ENCODE measurements at regions not wholly inside any gene's neighbourhood (a gene's known extent, or its start where the extent isn't known, plus 50 kb on each side); places are given as distances from the start of the nearest gene placed in this dataset.
"Not testable (repeated sequence)": the region's sequence is repeated elsewhere in the genome, so short reads cannot be mapped to it uniquely, and the experiment has no call there.

- no peaks in the 10 kb centered on the region for H3K27me3 Mint-ChIP-seq (ENCODE audit: insufficient read depth)
- no peaks in the 10 kb centered on the region for H3K36me3 Mint-ChIP-seq (ENCODE audit: low read depth)
- no peak for DNase-seq (ENCODE audit: low spot score)
- no peaks in the 10 kb centered on the region for H3K4me1 Mint-ChIP-seq (ENCODE audit: low read depth)
- no peak overlapping the region for H3K4me3 Mint-ChIP-seq
- no peaks in the 10 kb centered on the region for H3K9me3 Mint-ChIP-seq
- intact Hi-C loops (cut with micrococcal nuclease) = no loop called here
- H3K27ac Mint-ChIP-seq = no peak overlapping the region
These were observed 1142.8 kb downstream of the PCDH9 start for GRCh38 chr13:66087269-66087710.

- no peak overlapping the region for H3K4me3 Mint-ChIP-seq
These were observed 1152.9 kb downstream of the PCDH9 start for GRCh38 chr13:66077132-66077689.

GRCh38 chr13:66076417-66076816 is 1153.7 kb downstream of the PCDH9 start:
- H3K27me3 Mint-ChIP-seq (ENCODE audit: insufficient read depth) = no peaks in the 10 kb centered on the region
- H3K4me1 Mint-ChIP-seq (ENCODE audit: low read depth) = no peaks in the 10 kb centered on the region
- no peak for DNase-seq (ENCODE audit: low spot score)
- peaks cover 3% of the 10 kb centered on the region for H3K9me3 Mint-ChIP-seq
- no peak overlapping the region for H3K4me3 Mint-ChIP-seq
- no peaks in the 10 kb centered on the region for H3K36me3 Mint-ChIP-seq (ENCODE audit: low read depth)
- intact Hi-C loops (cut with micrococcal nuclease) = no loop called here
- no peak overlapping the region for H3K27ac Mint-ChIP-seq

More at GRCh38 chr13:66077132-66077689, 1152.9 kb downstream of the PCDH9 start:
- H3K27me3 Mint-ChIP-seq (ENCODE audit: insufficient read depth) = no peaks in the 10 kb centered on the region
- intact Hi-C loops (cut with micrococcal nuclease) = no loop called here
- DNase-seq (ENCODE audit: low spot score) = no peak
- H3K36me3 Mint-ChIP-seq (ENCODE audit: low read depth) = no peaks in the 10 kb centered on the region
- no peak overlapping the region for H3K27ac Mint-ChIP-seq
- no peaks in the 10 kb centered on the region for H3K4me1 Mint-ChIP-seq (ENCODE audit: low read depth)
- peaks cover 3% of the 10 kb centered on the region for H3K9me3 Mint-ChIP-seq

- intact Hi-C loops (cut with micrococcal nuclease) = no loop called here
- DNase-seq (ENCODE audit: low spot score) = no peak
- no peaks in the 10 kb centered on the region for H3K4me1 Mint-ChIP-seq (ENCODE audit: low read depth)
- H3K9me3 Mint-ChIP-seq = no peaks in the 10 kb centered on the region
- H3K27me3 Mint-ChIP-seq (ENCODE audit: insufficient read depth) = no peaks in the 10 kb centered on the region
- H3K36me3 Mint-ChIP-seq (ENCODE audit: low read depth) = no peaks in the 10 kb centered on the region
- H3K27ac Mint-ChIP-seq = no peak overlapping the region
- H3K4me3 Mint-ChIP-seq = no peak overlapping the region
These were observed 1156.0 kb downstream of the PCDH9 start for GRCh38 chr13:66074018-66074615.

GRCh38 chr13:66072097-66072496 is 1158.0 kb downstream of the PCDH9 start:
- H3K27ac Mint-ChIP-seq; DNase-seq (ENCODE audit: low spot score); H3K27me3 Mint-ChIP-seq (ENCODE audit: insufficient read depth); H3K9me3 Mint-ChIP-seq; intact Hi-C loops (cut with micrococcal nuclease); H3K36me3 Mint-ChIP-seq (ENCODE audit: low read depth); H3K4me1 Mint-ChIP-seq (ENCODE audit: low read depth); H3K4me3 Mint-ChIP-seq: not testable (repeated sequence)

GRCh38 chr13:66071608-66072007 is 1158.5 kb downstream of the PCDH9 start:
- Mint-ChIP-seq H3K4me3 (no peak overlapping the region), H3K9me3 (no peaks in the 10 kb centered on the region), H3K36me3 (ENCODE audit: low read depth) (no peaks in the 10 kb centered on the region), H3K27me3 (ENCODE audit: insufficient read depth) (no peaks in the 10 kb centered on the region), H3K27ac (no peak overlapping the region), H3K4me1 (ENCODE audit: low read depth) (no peaks in the 10 kb centered on the region)
- intact Hi-C loops (cut with micrococcal nuclease) = no loop called here
- DNase-seq (ENCODE audit: low spot score) = no peak

GRCh38 chr13:66071029-66071428 is 1159.1 kb downstream of the PCDH9 start:
- Mint-ChIP-seq H3K27me3 (ENCODE audit: insufficient read depth) (no peaks in the 10 kb centered on the region), H3K4me3 (no peak overlapping the region), H3K9me3 (no peaks in the 10 kb centered on the region), H3K27ac (no peak overlapping the region), H3K4me1 (ENCODE audit: low read depth) (no peaks in the 10 kb centered on the region), H3K36me3 (ENCODE audit: low read depth) (no peaks in the 10 kb centered on the region)
- no peak for DNase-seq (ENCODE audit: low spot score)
- intact Hi-C loops (cut with micrococcal nuclease) = no loop called here

GRCh38 chr13:66069570-66069969 is 1160.6 kb downstream of the PCDH9 start:
- Mint-ChIP-seq H3K36me3 (ENCODE audit: low read depth) (no peaks in the 10 kb centered on the region), H3K27me3 (ENCODE audit: insufficient read depth) (no peaks in the 10 kb centered on the region), H3K4me3 (no peak overlapping the region), H3K27ac (no peak overlapping the region), H3K4me1 (ENCODE audit: low read depth) (no peaks in the 10 kb centered on the region), H3K9me3 (no peaks in the 10 kb centered on the region)
- intact Hi-C loops (cut with micrococcal nuclease) = no loop called here
- no peak for DNase-seq (ENCODE audit: low spot score)

- Mint-ChIP-seq H3K27me3 (ENCODE audit: insufficient read depth) (no peaks in the 10 kb centered on the region), H3K9me3 (no peaks in the 10 kb centered on the region), H3K36me3 (ENCODE audit: low read depth) (no peaks in the 10 kb centered on the region), H3K4me3 (no peak overlapping the region), H3K27ac (no peak overlapping the region), H3K4me1 (ENCODE audit: low read depth) (no peaks in the 10 kb centered on the region)
- intact Hi-C loops (cut with micrococcal nuclease) = no loop called here
- no peak for DNase-seq (ENCODE audit: low spot score)
These were observed 1161.5 kb downstream of the PCDH9 start for GRCh38 chr13:66068683-66069082.

GRCh38 chr13:66048888-66049287 is 1181.2 kb downstream of the PCDH9 start:
- Mint-ChIP-seq H3K36me3 (ENCODE audit: low read depth) (no peaks in the 10 kb centered on the region), H3K27me3 (ENCODE audit: insufficient read depth) (no peaks in the 10 kb centered on the region), H3K27ac (no peak overlapping the region), H3K4me1 (ENCODE audit: low read depth) (no peaks in the 10 kb centered on the region), H3K9me3 (no peaks in the 10 kb centered on the region), H3K4me3 (no peak overlapping the region)
- no peak for DNase-seq (ENCODE audit: low spot score)
- intact Hi-C loops (cut with micrococcal nuclease) = no loop called here

- Mint-ChIP-seq H3K27ac (no peak overlapping the region), H3K27me3 (ENCODE audit: insufficient read depth) (no peaks in the 10 kb centered on the region), H3K4me3 (no peak overlapping the region), H3K4me1 (ENCODE audit: low read depth) (no peaks in the 10 kb centered on the region), H3K36me3 (ENCODE audit: low read depth) (no peaks in the 10 kb centered on the region), H3K9me3 (no peaks in the 10 kb centered on the region)
- intact Hi-C loops (cut with micrococcal nuclease) = no loop called here
- DNase-seq (ENCODE audit: low spot score) = no peak
These were observed 1189.6 kb downstream of the PCDH9 start for GRCh38 chr13:66040506-66040905.

- no peak for DNase-seq (ENCODE audit: low spot score)
- Mint-ChIP-seq H3K36me3 (ENCODE audit: low read depth) (no peaks in the 10 kb centered on the region), H3K4me1 (ENCODE audit: low read depth) (no peaks in the 10 kb centered on the region)
These were observed 1193.0 kb downstream of the PCDH9 start for GRCh38 chr13:66037096-66037495.

GRCh38 chr13:66036636-66037035 is 1193.5 kb downstream of the PCDH9 start:
- Mint-ChIP-seq H3K4me3 (no peak overlapping the region), H3K27me3 (ENCODE audit: insufficient read depth) (no peaks in the 10 kb centered on the region), H3K36me3 (ENCODE audit: low read depth) (no peaks in the 10 kb centered on the region), H3K9me3 (peaks cover 5% of the 10 kb centered on the region), H3K27ac (no peak overlapping the region), H3K4me1 (ENCODE audit: low read depth) (no peaks in the 10 kb centered on the region)
- no peak for DNase-seq (ENCODE audit: low spot score)
- intact Hi-C loops (cut with micrococcal nuclease) = no loop called here

More at GRCh38 chr13:66037096-66037495, 1193.0 kb downstream of the PCDH9 start:
- H3K27me3 Mint-ChIP-seq (ENCODE audit: insufficient read depth) = no peaks in the 10 kb centered on the region
- H3K4me3 Mint-ChIP-seq = no peak overlapping the region
- peaks cover 5% of the 10 kb centered on the region for H3K9me3 Mint-ChIP-seq
- intact Hi-C loops (cut with micrococcal nuclease) = no loop called here
- H3K27ac Mint-ChIP-seq = no peak overlapping the region

Measured in activated T-helper 1 cell treated with anti-CD3 and anti-CD28 coated beads, Interleukin-12 subunit alpha, Interleukin-12 subunit beta, Interleukin-2, Interleukin-4 antibody, amounts not matched to agents 30 ng/mL and 10 ng/mL and 1 ng/mL, durations not matched to agents 14 hours and 24 hours and 36 hours (primary cell).